ENCODE measurements at regions not wholly inside any gene's neighbourhood (a gene's known extent, or its start where the extent isn't known, plus 50 kb on each side); places are given as distances from the start of the nearest gene placed in this dataset.

DNA sequence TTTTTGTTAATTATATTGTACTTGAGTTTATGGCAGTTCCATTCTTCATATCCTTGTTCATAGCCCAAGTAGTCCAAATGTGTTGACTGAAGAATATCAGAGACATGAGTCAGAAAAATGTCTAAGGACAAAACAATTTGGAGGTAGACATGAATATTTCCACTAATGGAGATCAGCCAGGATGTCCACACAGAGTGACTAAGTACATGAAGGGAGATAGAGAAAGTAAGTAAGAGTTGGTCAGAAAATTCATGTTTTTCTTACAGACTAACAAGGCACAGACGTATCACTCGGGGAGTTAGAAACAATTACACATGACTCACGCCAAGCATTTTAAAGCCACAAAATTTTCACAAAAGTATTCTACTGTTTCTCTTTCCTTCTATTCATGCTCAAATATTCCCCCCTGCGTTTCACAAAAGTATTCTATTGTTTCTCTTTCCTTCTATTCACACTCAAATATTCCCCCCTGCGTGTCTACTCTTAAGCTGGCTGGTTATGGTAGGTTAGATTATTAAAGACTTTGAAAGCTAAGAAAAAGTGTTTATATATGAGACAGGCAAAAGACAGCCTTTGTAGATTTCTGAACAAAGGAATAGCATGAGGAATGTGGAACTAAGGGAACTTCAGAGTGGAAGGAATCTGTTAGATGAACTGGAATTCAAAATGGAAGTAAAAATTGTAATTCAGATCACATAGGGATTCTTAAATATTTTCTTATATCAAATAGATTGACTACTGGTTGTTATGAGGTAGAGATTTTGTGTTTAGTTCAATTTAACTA, 648.7 kb upstream of the CCDC54 start:
- TF ChIP-seq ZC3H10 (CRISPR knock-in tag; IDR thresholded peaks at IDR 0.05): no peak
- TF ChIP-seq ZFP3 (CRISPR knock-in tag; IDR thresholded peaks at IDR 0.05): no peak
- TF ChIP-seq, protein P1, sequence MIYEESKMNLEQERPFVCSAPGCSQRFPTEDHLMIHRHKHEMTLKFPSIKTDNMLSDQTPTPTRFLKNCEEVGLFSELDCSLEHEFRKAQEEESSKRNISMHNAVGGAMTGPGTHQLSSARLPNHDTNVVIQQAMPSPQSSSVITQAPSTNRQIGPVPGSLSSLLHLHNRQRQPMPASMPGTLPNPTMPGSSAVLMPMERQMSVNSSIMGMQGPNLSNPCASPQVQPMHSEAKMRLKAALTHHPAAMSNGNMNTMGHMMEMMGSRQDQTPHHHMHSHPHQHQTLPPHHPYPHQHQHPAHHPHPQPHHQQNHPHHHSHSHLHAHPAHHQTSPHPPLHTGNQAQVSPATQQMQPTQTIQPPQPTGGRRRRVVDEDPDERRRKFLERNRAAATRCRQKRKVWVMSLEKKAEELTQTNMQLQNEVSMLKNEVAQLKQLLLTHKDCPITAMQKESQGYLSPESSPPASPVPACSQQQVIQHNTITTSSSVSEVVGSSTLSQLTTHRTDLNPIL (CRISPR knock-in tag; IDR thresholded peaks at IDR 0.05; ENCODE audit: low read depth): no peak
- no peak for TF ChIP-seq ESRRG (CRISPR knock-in tag; IDR thresholded peaks at IDR 0.05)
- no peak for TF ChIP-seq ZFP30 (CRISPR knock-in tag; IDR thresholded peaks at IDR 0.05)
- no peak for TF ChIP-seq ZNF8 (CRISPR knock-in tag; IDR thresholded peaks at IDR 0.05)
- no peak for TF ChIP-seq TCF4 (CRISPR knock-in tag; IDR thresholded peaks at IDR 0.05; ENCODE audit: borderline replicate concordance)

All from SK-N-SH treated with all-trans-retinoic acid at 6 μM for 48 hours (cell line).